NT2/D1 (cell line): ENCODE measurements at regions not wholly inside any gene's neighbourhood (a gene's known extent, or its start where the extent isn't known, plus 50 kb on each side); places are given as distances from the start of the nearest gene placed in this dataset.

ENCODE experiments used
- SUZ12 ChIP-seq: IDR thresholded peaks from 2 replicates; pipeline ENCODE4 v1.6.1; 2011; ENCODE audit not compliant: insufficient read length, insufficient read depth; ENCODE audit errors: extremely low read depth
- YY1 ChIP-seq: IDR thresholded peaks from 2 replicates; pipeline ENCODE4 v1.6.1; 2011; ENCODE audit not compliant: insufficient read length, insufficient read depth
- ZNF274 ChIP-seq: IDR thresholded peaks from 2 replicates; pipeline ENCODE4 v1.6.1; 2011; ENCODE audit warnings: mild to moderate bottlenecking, low read depth, low read length

- TF ChIP-seq ZNF274, result no peak
- TF ChIP-seq YY1, result no peak
- no peak for TF ChIP-seq SUZ12
Measured at GRCh38 chr14:89013098-89013504, 188.7 kb downstream of the TTC8 start.
